WTC11 (cell line): ENCODE measurements at regions not wholly inside any gene's neighbourhood (a gene's known extent, or its start where the extent isn't known, plus 50 kb on each side); places are given as distances from the start of the nearest gene placed in this dataset.

Experiments used
- ATF6 ChIP-seq: sonication (generic); formaldehyde crosslinking; IDR thresholded peaks from 2 replicates; pipeline ENCODE4 v1.8.1; 2023; ENCODE audit warnings: mild to moderate bottlenecking, missing genetic modification reagents
- E2F4 ChIP-seq: sonication (generic); formaldehyde crosslinking; IDR thresholded peaks from 2 replicates; pipeline ENCODE4 v1.8.1; 2022; ENCODE audit warnings: low read depth, mild to moderate bottlenecking, moderate library complexity, missing genetic modification reagents, borderline replicate concordance
- ELF4 ChIP-seq: sonication (generic); formaldehyde crosslinking; IDR thresholded peaks from 2 replicates; pipeline ENCODE4 v1.8.1; 2022; ENCODE audit warnings: low read depth, mild to moderate bottlenecking, moderate library complexity, missing genetic modification reagents
- ETV6 ChIP-seq: sonication (generic); formaldehyde crosslinking; IDR thresholded peaks from 2 replicates; pipeline ENCODE4 v1.8.1; 2022; ENCODE audit warnings: mild to moderate bottlenecking, missing genetic modification reagents
- FOXK1 ChIP-seq: sonication (generic); formaldehyde crosslinking; IDR thresholded peaks from 2 replicates; pipeline ENCODE4 v1.8.0; 2022; ENCODE audit warnings: mild to moderate bottlenecking, moderate library complexity, missing genetic modification reagents
- MAX ChIP-seq: sonication (generic); formaldehyde crosslinking; IDR thresholded peaks from 2 replicates; pipeline ENCODE4 v1.8.0; 2022; ENCODE audit warnings: mild to moderate bottlenecking, missing genetic modification reagents
- PRDM15 ChIP-seq: sonication (generic); formaldehyde crosslinking; IDR thresholded peaks from 2 replicates; pipeline ENCODE4 v1.8.0; 2022; ENCODE audit warnings: missing genetic modification reagents
- SMAD4 ChIP-seq: sonication (generic); formaldehyde crosslinking; IDR thresholded peaks from 2 replicates; pipeline ENCODE4 v1.8.0; 2022; ENCODE audit warnings: mild to moderate bottlenecking, missing genetic modification reagents
- TCF7 ChIP-seq: sonication (generic); formaldehyde crosslinking; IDR thresholded peaks from 2 replicates; pipeline ENCODE4 v1.8.0; 2022; ENCODE audit warnings: mild to moderate bottlenecking, low read depth, missing genetic modification reagents, moderate library complexity
- USF2 ChIP-seq: sonication (generic); formaldehyde crosslinking; IDR thresholded peaks from 2 replicates; pipeline ENCODE4 v1.8.1; 2023; ENCODE audit warnings: mild to moderate bottlenecking, missing genetic modification reagents, moderate library complexity
- ZNF512 ChIP-seq: sonication (generic); formaldehyde crosslinking; IDR thresholded peaks from 2 replicates; pipeline ENCODE4 v1.8.1; 2022; ENCODE audit warnings: missing genetic modification reagents, borderline replicate concordance
- TF ChIP-seq, protein P1 (sequence below): fragments of 200-600 bp; IDR thresholded peaks from 2 replicates; pipeline ENCODE4 v1.8.0; 2022; ENCODE audit warnings: antibody characterized with exemption
- TF ChIP-seq, protein P2 (sequence below): sonication (generic); formaldehyde crosslinking; IDR thresholded peaks from 2 replicates; pipeline ENCODE4 v1.8.0; 2022; ENCODE audit warnings: mild to moderate bottlenecking, missing genetic modification reagents
- TF ChIP-seq, protein P3 (sequence below): sonication (generic); formaldehyde crosslinking; IDR thresholded peaks from 2 replicates; pipeline ENCODE4 v1.8.0; 2022; ENCODE audit warnings: mild to moderate bottlenecking, missing genetic modification reagents

- TF ChIP-seq ATF6 (CRISPR knock-in tag) (no peak), FOXK1 (CRISPR knock-in tag) (no peak), MAX (no peak), TCF7 (CRISPR knock-in tag) (no peak), E2F4 (CRISPR knock-in tag) (no peak), ELF4 (CRISPR knock-in tag) (no peak), ETV6 (CRISPR knock-in tag) (no peak), ZNF512 (CRISPR knock-in tag) (no peak), USF2 (CRISPR knock-in tag) (no peak), PRDM15 (CRISPR knock-in tag) (no peak), SMAD4 (no peak)
- TF ChIP-seq, protein P1, sequence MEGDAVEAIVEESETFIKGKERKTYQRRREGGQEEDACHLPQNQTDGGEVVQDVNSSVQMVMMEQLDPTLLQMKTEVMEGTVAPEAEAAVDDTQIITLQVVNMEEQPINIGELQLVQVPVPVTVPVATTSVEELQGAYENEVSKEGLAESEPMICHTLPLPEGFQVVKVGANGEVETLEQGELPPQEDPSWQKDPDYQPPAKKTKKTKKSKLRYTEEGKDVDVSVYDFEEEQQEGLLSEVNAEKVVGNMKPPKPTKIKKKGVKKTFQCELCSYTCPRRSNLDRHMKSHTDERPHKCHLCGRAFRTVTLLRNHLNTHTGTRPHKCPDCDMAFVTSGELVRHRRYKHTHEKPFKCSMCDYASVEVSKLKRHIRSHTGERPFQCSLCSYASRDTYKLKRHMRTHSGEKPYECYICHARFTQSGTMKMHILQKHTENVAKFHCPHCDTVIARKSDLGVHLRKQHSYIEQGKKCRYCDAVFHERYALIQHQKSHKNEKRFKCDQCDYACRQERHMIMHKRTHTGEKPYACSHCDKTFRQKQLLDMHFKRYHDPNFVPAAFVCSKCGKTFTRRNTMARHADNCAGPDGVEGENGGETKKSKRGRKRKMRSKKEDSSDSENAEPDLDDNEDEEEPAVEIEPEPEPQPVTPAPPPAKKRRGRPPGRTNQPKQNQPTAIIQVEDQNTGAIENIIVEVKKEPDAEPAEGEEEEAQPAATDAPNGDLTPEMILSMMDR: no peak
- TF ChIP-seq, protein P2, sequence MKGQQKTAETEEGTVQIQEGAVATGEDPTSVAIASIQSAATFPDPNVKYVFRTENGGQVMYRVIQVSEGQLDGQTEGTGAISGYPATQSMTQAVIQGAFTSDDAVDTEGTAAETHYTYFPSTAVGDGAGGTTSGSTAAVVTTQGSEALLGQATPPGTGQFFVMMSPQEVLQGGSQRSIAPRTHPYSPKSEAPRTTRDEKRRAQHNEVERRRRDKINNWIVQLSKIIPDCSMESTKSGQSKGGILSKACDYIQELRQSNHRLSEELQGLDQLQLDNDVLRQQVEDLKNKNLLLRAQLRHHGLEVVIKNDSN (CRISPR knock-in tag): no peak
- TF ChIP-seq, protein P3, sequence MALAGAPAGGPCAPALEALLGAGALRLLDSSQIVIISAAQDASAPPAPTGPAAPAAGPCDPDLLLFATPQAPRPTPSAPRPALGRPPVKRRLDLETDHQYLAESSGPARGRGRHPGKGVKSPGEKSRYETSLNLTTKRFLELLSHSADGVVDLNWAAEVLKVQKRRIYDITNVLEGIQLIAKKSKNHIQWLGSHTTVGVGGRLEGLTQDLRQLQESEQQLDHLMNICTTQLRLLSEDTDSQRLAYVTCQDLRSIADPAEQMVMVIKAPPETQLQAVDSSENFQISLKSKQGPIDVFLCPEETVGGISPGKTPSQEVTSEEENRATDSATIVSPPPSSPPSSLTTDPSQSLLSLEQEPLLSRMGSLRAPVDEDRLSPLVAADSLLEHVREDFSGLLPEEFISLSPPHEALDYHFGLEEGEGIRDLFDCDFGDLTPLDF (CRISPR knock-in tag): no peak
Observed at GRCh38 chr7:24478137-24478655, 95.1 kb upstream of the PALS2 start.
